HepG2 (cell line): ENCODE measurements at regions not wholly inside any gene's neighbourhood (a gene's known extent, or its start where the extent isn't known, plus 50 kb on each side); places are given as distances from the start of the nearest gene placed in this dataset.

Experiments
- ATF7-NPFF ChIP-seq: sonication (generic); formaldehyde crosslinking; IDR thresholded peaks from 2 replicates; pipeline ENCODE4 v1.8.1; 2023; ENCODE audit warnings: mild to moderate bottlenecking, low read depth, missing genetic modification reagents, moderate library complexity
- BCL6 ChIP-seq: IDR thresholded peaks from 2 replicates; pipeline ENCODE4 v1.6.1; 2016; ENCODE audit warnings: missing genetic modification reagents, missing compliant biosample characterization
- DMAP1 ChIP-seq: IDR thresholded peaks from 2 replicates; pipeline ENCODE4 v1.6.1; 2016
- GLI4 ChIP-seq: sonication (generic); formaldehyde crosslinking; IDR thresholded peaks from 2 replicates; pipeline ENCODE4 v1.5.1; 2020; ENCODE audit warnings: missing genetic modification reagents, mild to moderate bottlenecking, moderate library complexity, borderline replicate concordance
- HDAC2 ChIP-seq: sonication (generic); formaldehyde crosslinking; IDR thresholded peaks from 2 replicates; pipeline ENCODE4 v1.4.0; 2020; ENCODE audit warnings: missing genetic modification reagents
- NR2F1 ChIP-seq, 2 experiments: fragments of 450-650 bp in 1 of 2; formaldehyde crosslinking in 1 of 2; IDR thresholded peaks; 2 replicates each; pipeline versions ENCODE4 v1.5.0 to v1.6.1; 2016 to 2020; ENCODE audit warnings: mild to moderate bottlenecking in 1 of 2, missing compliant biosample characterization in 1 of 2, missing genetic modification reagents in 1 of 2, moderate library complexity in 1 of 2
- PHF8 ChIP-seq: sonication (generic); formaldehyde crosslinking; IDR thresholded peaks from 2 replicates; pipeline ENCODE4 v1.5.0; 2020; ENCODE audit warnings: missing genetic modification reagents
- SMARCC2 ChIP-seq: fragments of 450-650 bp; IDR thresholded peaks from 2 replicates; pipeline ENCODE4 v1.6.1; 2017; ENCODE audit warnings: antibody characterized with exemption, mild to moderate bottlenecking
- SMARCE1 ChIP-seq: fragments of 450-650 bp; IDR thresholded peaks from 2 replicates; pipeline ENCODE4 v1.6.1; 2017; ENCODE audit warnings: borderline replicate concordance
- SOX13 ChIP-seq, 3 experiments: fragments of 450-650 bp in 1 of 3; sonication (generic) in 1 of 3; formaldehyde crosslinking in 1 of 3; IDR thresholded peaks in 2 of 3; conservative IDR thresholded peaks in 1 of 3; 2 replicates each; pipeline versions ENCODE4 v1.5.0 to v1.6.1; 2016 to 2020; ENCODE audit warnings: antibody characterized with exemption in 1 of 3, mild to moderate bottlenecking in 1 of 3, missing compliant biosample characterization in 1 of 3, missing genetic modification reagents in 1 of 3, moderate library complexity in 1 of 3
- SOX6 ChIP-seq, 2 experiments: fragments of 450-650 bp in 1 of 2; sonication (generic) in 1 of 2; formaldehyde crosslinking in 1 of 2; IDR thresholded peaks; 2 replicates each; pipeline versions ENCODE4 v1.4.0 to v1.6.1; 2017 to 2020; ENCODE audit warnings: antibody characterized with exemption in 1 of 2, mild to moderate bottlenecking in 1 of 2, missing genetic modification reagents in 1 of 2
- TBP ChIP-seq: sonication (generic); formaldehyde crosslinking; IDR thresholded peaks from 2 replicates; pipeline ENCODE4 v1.5.0; 2020; ENCODE audit warnings: missing genetic modification reagents
- ZFP82 ChIP-seq: sonication (generic); formaldehyde crosslinking; IDR thresholded peaks from 2 replicates; pipeline ENCODE4 v1.5.1; 2020; ENCODE audit warnings: mild to moderate bottlenecking, missing genetic modification reagents, borderline replicate concordance
- ZSCAN30 ChIP-seq: sonication (generic); formaldehyde crosslinking; IDR thresholded peaks from 2 replicates; pipeline ENCODE4 v1.5.0; 2020; ENCODE audit warnings: mild to moderate bottlenecking, missing genetic modification reagents
- TF ChIP-seq, protein P1 (sequence below): sonication (generic); formaldehyde crosslinking; conservative IDR thresholded peaks from 2 replicates; pipeline ENCODE4 v1.8.0; 2022; ENCODE audit warnings: missing genetic modification reagents
- TF ChIP-seq, protein P2 (sequence below): sonication (generic); formaldehyde crosslinking; IDR thresholded peaks from 2 replicates; pipeline ENCODE4 v1.5.1; 2020; ENCODE audit warnings: mild to moderate bottlenecking, missing genetic modification reagents, borderline replicate concordance
- TF ChIP-seq, protein P3 (sequence below): conservative IDR thresholded peaks from 2 replicates; pipeline ENCODE4 v1.6.1; 2018; ENCODE audit warnings: missing genetic modification reagents
- TF ChIP-seq, protein P4 (sequence below): fragments of 450-650 bp; IDR thresholded peaks from 2 replicates; pipeline ENCODE4 v1.6.1; 2016

DNA sequence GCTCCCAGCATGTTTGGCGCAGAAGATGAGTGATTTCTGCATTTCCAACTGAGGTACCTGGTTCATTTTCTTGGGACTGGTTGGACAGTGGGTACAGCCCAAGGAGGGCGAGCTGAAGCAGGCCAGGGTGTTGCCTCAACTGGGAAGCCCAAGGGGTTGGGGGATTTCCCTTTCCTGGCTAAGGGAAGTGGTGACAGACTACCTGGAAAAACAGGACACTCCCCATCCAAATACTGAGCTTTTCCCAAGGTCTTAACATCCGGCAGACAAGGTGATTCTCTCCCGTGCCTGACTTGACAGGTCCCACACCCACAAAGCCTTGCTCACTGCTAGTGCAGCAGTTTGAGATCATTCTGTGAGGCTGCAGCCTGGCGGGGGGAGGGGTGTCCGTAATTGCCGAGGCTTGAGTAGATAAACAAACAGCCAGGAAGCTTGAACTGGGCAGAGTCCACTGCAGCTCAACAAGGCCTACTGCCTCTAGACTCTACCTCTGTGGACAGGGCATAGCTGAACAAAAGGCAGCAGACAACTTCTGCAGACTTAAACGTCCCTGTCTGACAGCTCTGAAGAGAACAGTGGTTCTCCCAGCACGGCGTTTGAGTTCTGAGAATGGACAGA is 307.7 kb upstream of the ARSJ start (continued):
- TF ChIP-seq, protein P1, sequence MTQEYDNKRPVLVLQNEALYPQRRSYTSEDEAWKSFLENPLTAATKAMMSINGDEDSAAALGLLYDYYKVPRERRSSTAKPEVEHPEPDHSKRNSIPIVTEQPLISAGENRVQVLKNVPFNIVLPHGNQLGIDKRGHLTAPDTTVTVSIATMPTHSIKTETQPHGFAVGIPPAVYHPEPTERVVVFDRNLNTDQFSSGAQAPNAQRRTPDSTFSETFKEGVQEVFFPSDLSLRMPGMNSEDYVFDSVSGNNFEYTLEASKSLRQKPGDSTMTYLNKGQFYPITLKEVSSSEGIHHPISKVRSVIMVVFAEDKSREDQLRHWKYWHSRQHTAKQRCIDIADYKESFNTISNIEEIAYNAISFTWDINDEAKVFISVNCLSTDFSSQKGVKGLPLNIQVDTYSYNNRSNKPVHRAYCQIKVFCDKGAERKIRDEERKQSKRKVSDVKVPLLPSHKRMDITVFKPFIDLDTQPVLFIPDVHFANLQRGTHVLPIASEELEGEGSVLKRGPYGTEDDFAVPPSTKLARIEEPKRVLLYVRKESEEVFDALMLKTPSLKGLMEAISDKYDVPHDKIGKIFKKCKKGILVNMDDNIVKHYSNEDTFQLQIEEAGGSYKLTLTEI (CRISPR knock-in tag), result no peak
- TF ChIP-seq ZSCAN30 (CRISPR knock-in tag) (no peak), DMAP1 (CRISPR knock-in tag) (no peak), SOX6 (IDR thresholded peaks at IDR 0.05) (no peak), SOX6 (CRISPR knock-in tag; IDR thresholded peaks at IDR 0.05) (peak; percentile 56), NR2F1 (CRISPR knock-in tag; IDR thresholded peaks at IDR 0.05) (no peak), TBP (CRISPR knock-in tag) (no peak), GLI4 (CRISPR knock-in tag) (no peak), ATF7-NPFF (CRISPR knock-in tag) (no peak), ZFP82 (CRISPR knock-in tag) (no peak), BCL6 (CRISPR knock-in tag) (no peak), SMARCE1 (no peak), SMARCC2 (no peak), SOX13 (IDR thresholded peaks at IDR 0.05) (no peak), SOX13 (CRISPR knock-in tag; conservative IDR thresholded peaks at IDR 0.05 in 1 of 2, IDR thresholded peaks at IDR 0.05 in 1 of 2) (0 out of 4 replicates have a peak, but pooled peaks of 1 of the 2 experiments have one; percentile 25), PHF8 (CRISPR knock-in tag) (peak; percentile 44; the same call in 1 of the 2 replicates), HDAC2 (CRISPR knock-in tag) (peak; percentile 43; the same call in 1 of the 2 replicates)
- TF ChIP-seq, protein P2, sequence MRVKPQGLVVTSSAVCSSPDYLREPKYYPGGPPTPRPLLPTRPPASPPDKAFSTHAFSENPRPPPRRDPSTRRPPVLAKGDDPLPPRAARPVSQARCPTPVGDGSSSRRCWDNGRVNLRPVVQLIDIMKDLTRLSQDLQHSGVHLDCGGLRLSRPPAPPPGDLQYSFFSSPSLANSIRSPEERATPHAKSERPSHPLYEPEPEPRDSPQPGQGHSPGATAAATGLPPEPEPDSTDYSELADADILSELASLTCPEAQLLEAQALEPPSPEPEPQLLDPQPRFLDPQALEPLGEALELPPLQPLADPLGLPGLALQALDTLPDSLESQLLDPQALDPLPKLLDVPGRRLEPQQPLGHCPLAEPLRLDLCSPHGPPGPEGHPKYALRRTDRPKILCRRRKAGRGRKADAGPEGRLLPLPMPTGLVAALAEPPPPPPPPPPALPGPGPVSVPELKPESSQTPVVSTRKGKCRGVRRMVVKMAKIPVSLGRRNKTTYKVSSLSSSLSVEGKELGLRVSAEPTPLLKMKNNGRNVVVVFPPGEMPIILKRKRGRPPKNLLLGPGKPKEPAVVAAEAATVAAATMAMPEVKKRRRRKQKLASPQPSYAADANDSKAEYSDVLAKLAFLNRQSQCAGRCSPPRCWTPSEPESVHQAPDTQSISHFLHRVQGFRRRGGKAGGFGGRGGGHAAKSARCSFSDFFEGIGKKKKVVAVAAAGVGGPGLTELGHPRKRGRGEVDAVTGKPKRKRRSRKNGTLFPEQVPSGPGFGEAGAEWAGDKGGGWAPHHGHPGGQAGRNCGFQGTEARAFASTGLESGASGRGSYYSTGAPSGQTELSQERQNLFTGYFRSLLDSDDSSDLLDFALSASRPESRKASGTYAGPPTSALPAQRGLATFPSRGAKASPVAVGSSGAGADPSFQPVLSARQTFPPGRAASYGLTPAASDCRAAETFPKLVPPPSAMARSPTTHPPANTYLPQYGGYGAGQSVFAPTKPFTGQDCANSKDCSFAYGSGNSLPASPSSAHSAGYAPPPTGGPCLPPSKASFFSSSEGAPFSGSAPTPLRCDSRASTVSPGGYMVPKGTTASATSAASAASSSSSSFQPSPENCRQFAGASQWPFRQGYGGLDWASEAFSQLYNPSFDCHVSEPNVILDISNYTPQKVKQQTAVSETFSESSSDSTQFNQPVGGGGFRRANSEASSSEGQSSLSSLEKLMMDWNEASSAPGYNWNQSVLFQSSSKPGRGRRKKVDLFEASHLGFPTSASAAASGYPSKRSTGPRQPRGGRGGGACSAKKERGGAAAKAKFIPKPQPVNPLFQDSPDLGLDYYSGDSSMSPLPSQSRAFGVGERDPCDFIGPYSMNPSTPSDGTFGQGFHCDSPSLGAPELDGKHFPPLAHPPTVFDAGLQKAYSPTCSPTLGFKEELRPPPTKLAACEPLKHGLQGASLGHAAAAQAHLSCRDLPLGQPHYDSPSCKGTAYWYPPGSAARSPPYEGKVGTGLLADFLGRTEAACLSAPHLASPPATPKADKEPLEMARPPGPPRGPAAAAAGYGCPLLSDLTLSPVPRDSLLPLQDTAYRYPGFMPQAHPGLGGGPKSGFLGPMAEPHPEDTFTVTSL, result no peak
- TF ChIP-seq, protein P3, sequence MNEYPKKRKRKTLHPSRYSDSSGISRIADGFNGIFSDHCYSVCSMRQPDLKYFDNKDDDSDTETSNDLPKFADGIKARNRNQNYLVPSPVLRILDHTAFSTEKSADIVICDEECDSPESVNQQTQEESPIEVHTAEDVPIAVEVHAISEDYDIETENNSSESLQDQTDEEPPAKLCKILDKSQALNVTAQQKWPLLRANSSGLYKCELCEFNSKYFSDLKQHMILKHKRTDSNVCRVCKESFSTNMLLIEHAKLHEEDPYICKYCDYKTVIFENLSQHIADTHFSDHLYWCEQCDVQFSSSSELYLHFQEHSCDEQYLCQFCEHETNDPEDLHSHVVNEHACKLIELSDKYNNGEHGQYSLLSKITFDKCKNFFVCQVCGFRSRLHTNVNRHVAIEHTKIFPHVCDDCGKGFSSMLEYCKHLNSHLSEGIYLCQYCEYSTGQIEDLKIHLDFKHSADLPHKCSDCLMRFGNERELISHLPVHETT (CRISPR knock-in tag), result no peak
- TF ChIP-seq, protein P4, sequence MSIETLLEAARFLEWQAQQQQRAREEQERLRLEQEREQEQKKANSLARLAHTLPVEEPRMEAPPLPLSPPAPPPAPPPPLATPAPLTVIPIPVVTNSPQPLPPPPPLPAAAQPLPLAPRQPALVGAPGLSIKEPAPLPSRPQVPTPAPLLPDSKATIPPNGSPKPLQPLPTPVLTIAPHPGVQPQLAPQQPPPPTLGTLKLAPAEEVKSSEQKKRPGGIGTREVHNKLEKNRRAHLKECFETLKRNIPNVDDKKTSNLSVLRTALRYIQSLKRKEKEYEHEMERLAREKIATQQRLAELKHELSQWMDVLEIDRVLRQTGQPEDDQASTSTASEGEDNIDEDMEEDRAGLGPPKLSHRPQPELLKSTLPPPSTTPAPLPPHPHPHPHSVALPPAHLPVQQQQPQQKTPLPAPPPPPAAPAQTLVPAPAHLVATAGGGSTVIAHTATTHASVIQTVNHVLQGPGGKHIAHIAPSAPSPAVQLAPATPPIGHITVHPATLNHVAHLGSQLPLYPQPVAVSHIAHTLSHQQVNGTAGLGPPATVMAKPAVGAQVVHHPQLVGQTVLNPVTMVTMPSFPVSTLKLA, result no peak
